PC-9 (cell line): ENCODE measurements at regions not wholly inside any gene's neighbourhood (a gene's known extent, or its start where the extent isn't known, plus 50 kb on each side); places are given as distances from the start of the nearest gene placed in this dataset.

ENCODE experiments used
- EZH2 ChIP-seq: fragments of 200-600 bp; sonication (generic); IDR thresholded peaks from 2 replicates; pipeline ENCODE4 v1.8.0; 2017; ENCODE audit warnings: antibody characterized with exemption, low read depth
- TF ChIP-seq, protein P1 (sequence below): fragments of 200-600 bp; sonication (generic); conservative IDR thresholded peaks from 2 replicates; pipeline ENCODE4 v1.6.1; 2017; ENCODE audit warnings: mixed run types, antibody characterized with exemption, mild to moderate bottlenecking, moderate library complexity

GRCh38 chrX:45447331-45447730, 246.7 kb upstream of the DIPK2B start:
- TF ChIP-seq, protein P1, sequence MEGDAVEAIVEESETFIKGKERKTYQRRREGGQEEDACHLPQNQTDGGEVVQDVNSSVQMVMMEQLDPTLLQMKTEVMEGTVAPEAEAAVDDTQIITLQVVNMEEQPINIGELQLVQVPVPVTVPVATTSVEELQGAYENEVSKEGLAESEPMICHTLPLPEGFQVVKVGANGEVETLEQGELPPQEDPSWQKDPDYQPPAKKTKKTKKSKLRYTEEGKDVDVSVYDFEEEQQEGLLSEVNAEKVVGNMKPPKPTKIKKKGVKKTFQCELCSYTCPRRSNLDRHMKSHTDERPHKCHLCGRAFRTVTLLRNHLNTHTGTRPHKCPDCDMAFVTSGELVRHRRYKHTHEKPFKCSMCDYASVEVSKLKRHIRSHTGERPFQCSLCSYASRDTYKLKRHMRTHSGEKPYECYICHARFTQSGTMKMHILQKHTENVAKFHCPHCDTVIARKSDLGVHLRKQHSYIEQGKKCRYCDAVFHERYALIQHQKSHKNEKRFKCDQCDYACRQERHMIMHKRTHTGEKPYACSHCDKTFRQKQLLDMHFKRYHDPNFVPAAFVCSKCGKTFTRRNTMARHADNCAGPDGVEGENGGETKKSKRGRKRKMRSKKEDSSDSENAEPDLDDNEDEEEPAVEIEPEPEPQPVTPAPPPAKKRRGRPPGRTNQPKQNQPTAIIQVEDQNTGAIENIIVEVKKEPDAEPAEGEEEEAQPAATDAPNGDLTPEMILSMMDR: no peak
- TF ChIP-seq EZH2: no peak
